HK-2 (cell line): ENCODE measurements at regions not wholly inside any gene's neighbourhood (a gene's known extent, or its start where the extent isn't known, plus 50 kb on each side); places are given as distances from the start of the nearest gene placed in this dataset.
"Not testable (repeated sequence)": the region's sequence is repeated elsewhere in the genome, so short reads cannot be mapped to it uniquely, and the experiment has no call there.

Experiments
- DNase-seq: peaks from one replicate; pipeline ENCODE4 v3.0.0-alpha.2; 2018; ENCODE audit not compliant: unreplicated experiment

GRCh38 chr17:13222975-13223374 lies 205.1 kb upstream of the ELAC2 start:
- DNase-seq, result no peak

GRCh38 chr17:13212860-13213259 lies 195.0 kb upstream of the ELAC2 start:
- no peak for DNase-seq

- no peak for DNase-seq
These were observed 191.3 kb upstream of the ELAC2 start for GRCh38 chr17:13209081-13209480.

- DNase-seq, result no peak
These were observed 186.9 kb upstream of the ELAC2 start for GRCh38 chr17:13204607-13205237.

GRCh38 chr17:13202835-13203234 lies 185.0 kb upstream of the ELAC2 start:
- no peak for DNase-seq

- DNase-seq, result no peak
These were observed 182.8 kb upstream of the ELAC2 start for GRCh38 chr17:13200671-13201070.

- no peak for DNase-seq
These were observed 181.6 kb upstream of the ELAC2 start for GRCh38 chr17:13199425-13199824.

GRCh38 chr17:13197586-13197985 lies 179.8 kb upstream of the ELAC2 start:
- no peak for DNase-seq

GRCh38 chr17:13194887-13195286 lies 177.1 kb upstream of the ELAC2 start:
- DNase-seq, result no peak

GRCh38 chr17:13182854-13183253 lies 165.0 kb upstream of the ELAC2 start:
- DNase-seq, result no peak

GRCh38 chr17:13182450-13182849 lies 164.6 kb upstream of the ELAC2 start:
- no peak for DNase-seq

GRCh38 chr17:13181683-13182082 lies 163.9 kb upstream of the ELAC2 start:
- DNase-seq, result no peak

GRCh38 chr17:13176436-13176835 lies 158.6 kb upstream of the ELAC2 start:
- DNase-seq, result no peak

- no peak for DNase-seq
These were observed 154.0 kb upstream of the ELAC2 start for GRCh38 chr17:13171790-13172189.

- DNase-seq, result no peak
These were observed 144.5 kb upstream of the ELAC2 start for GRCh38 chr17:13162361-13162760.

GRCh38 chr17:13160790-13161189 lies 143.0 kb upstream of the ELAC2 start:
- DNase-seq, result no peak

GRCh38 chr17:13160296-13160695 lies 142.5 kb upstream of the ELAC2 start:
- no peak for DNase-seq

GRCh38 chr17:13158494-13159240 lies 140.8 kb upstream of the ELAC2 start:
- no peak for DNase-seq

- DNase-seq, result no peak
These were observed 139.8 kb upstream of the ELAC2 start for GRCh38 chr17:13157656-13158055.

GRCh38 chr17:13154930-13155329 lies 137.1 kb upstream of the ELAC2 start:
- no peak for DNase-seq

- DNase-seq, result no peak
These were observed 136.6 kb upstream of the ELAC2 start for GRCh38 chr17:13154398-13154797.

- DNase-seq, result no peak
These were observed 135.2 kb upstream of the ELAC2 start for GRCh38 chr17:13153036-13153435.

GRCh38 chr17:13152501-13152900 lies 134.7 kb upstream of the ELAC2 start:
- no peak for DNase-seq

GRCh38 chr17:13150738-13151137 lies 132.9 kb upstream of the ELAC2 start:
- DNase-seq, result not testable (repeated sequence)
